K562 (cell line): ENCODE measurements at regions not wholly inside any gene's neighbourhood (a gene's known extent, or its start where the extent isn't known, plus 50 kb on each side); places are given as distances from the start of the nearest gene placed in this dataset.
A peak's percentile ranks its signal among the peaks of the same experiment; 100 is the strongest.

Experiments
- ATAC-seq: fragments of 200-7000 bp; cut with Tn5 transposase; 3 replicates; pipeline ENCODE4 v1.9.1; 2020; ENCODE audit warnings: moderate library complexity
- BruUV-seq: library from RNA; stranded (reverse); fragments of 400-500 nt; replicated peaks from 2 replicates; lab custom pipeline; 2021; lab: Mats Ljungman, UMichigan
- CTCF ChIA-PET: fragments of 300-600 bp; formaldehyde crosslinking; extraction: SDS; loops from one replicate; lab custom pipeline; 2021; ENCODE audit warnings: low intra/inter-chr PET ratio; lab: Yijun Ruan, JAX
- POLR2A ChIA-PET: fragments of 300-600, 350-650 bp; sonication (Branson Sonifier 250); formaldehyde crosslinking; extraction: SDS; loops from one replicate; lab custom pipeline; 2021; ENCODE audit warnings: antibody characterized with exemption, inconsistent platforms; lab: Yijun Ruan, JAX
- DNase-seq, 4 experiments: peaks; one replicate each; pipeline versions ENCODE4 v3.0.0 to v3.0.0-alpha.2; 2011 to 2018; ENCODE audit warnings: low spot score in 3 of 4, mixed read lengths in 3 of 4; ENCODE audit errors: extremely low read depth in 1 of 4
- FAIRE-seq: peaks from 2 replicates; lab custom pipeline; 2011; peaks lifted over from hg19 to GRCh38; lab: Jason Lieb, UNC
- H2AFZ ChIP-seq: 2 replicates; pipeline ENCODE4 v1.6.0; 2011; ENCODE audit warnings: low read depth, low read length, control low read depth, inconsistent platforms
- H3K27ac ChIP-seq: fragments of 200-600 bp; 3 replicates; pipeline ENCODE4 v1.8.0; 2011; ENCODE audit warnings: low read depth, mild to moderate bottlenecking, control low read depth, inconsistent platforms, low read length, moderate library complexity, mixed read lengths; ENCODE audit errors: extremely low read depth
- H3K27me3 ChIP-seq, 2 experiments: fragments of 300-600 bp in 1 of 2; 2 replicates in 1 of 2; 3 replicates in 1 of 2; pipeline versions ENCODE4 v1.6.0 to v1.8.0; 2011; ENCODE audit warnings: inconsistent platforms in 2 of 2, low read length in 2 of 2, mild to moderate bottlenecking in 1 of 2, mixed read lengths in 1 of 2, moderate library complexity in 1 of 2; ENCODE audit not compliant: control insufficient read depth in 2 of 2, insufficient read depth in 2 of 2
- H3K36me3 ChIP-seq: fragments of 300-600 bp; 3 replicates; pipeline ENCODE4 v1.8.0; 2011; ENCODE audit warnings: mild to moderate bottlenecking, low read length, inconsistent platforms; ENCODE audit not compliant: control insufficient read depth, insufficient read depth
- H3K4me1 ChIP-seq, 2 experiments: fragments of 200-600 bp in 1 of 2; replicated peaks in 1 of 2; 2 replicates in 1 of 2; 3 replicates in 1 of 2; pipeline versions ENCODE4 v1.5.1 to v1.8.0; 2011; ENCODE audit warnings: inconsistent platforms in 2 of 2, low read length in 2 of 2, mild to moderate bottlenecking in 1 of 2, mixed read lengths in 1 of 2, moderate library complexity in 1 of 2; ENCODE audit not compliant: control insufficient read depth in 2 of 2, insufficient read depth in 2 of 2
- H3K4me2 ChIP-seq: 2 replicates; pipeline ENCODE4 v1.6.1; 2011; ENCODE audit warnings: low read length, control low read depth, inconsistent platforms, mixed read lengths; ENCODE audit not compliant: insufficient read depth
- H3K4me3 ChIP-seq: fragments of 200-600 bp; sonication (generic), shearing (Covaris generic); 2 replicates; pipeline ENCODE4 v1.5.1; 2016; ENCODE audit warnings: control low read depth, inconsistent platforms
- H3K79me2 ChIP-seq: fragments of 200-600 bp; 3 replicates; pipeline ENCODE4 v1.8.0; 2011; ENCODE audit warnings: low read length, inconsistent platforms; ENCODE audit not compliant: control insufficient read depth, insufficient read depth
- H3K9ac ChIP-seq, 2 experiments: 2 replicates each; pipeline versions ENCODE4 v1.6.0 to v1.6.1; 2011; ENCODE audit warnings: low read depth in 2 of 2, low read length in 2 of 2, control low read depth in 1 of 2, inconsistent platforms in 1 of 2, mild to moderate bottlenecking in 1 of 2, mixed read lengths in 1 of 2; ENCODE audit not compliant: insufficient read depth in 1 of 2
- H3K9me1 ChIP-seq: one replicate; pipeline ENCODE4 v1.6.0; 2011; ENCODE audit warnings: inconsistent platforms, mild to moderate bottlenecking, low read length, moderate library complexity; ENCODE audit not compliant: control insufficient read depth, insufficient read depth
- H3K9me3 ChIP-seq: replicated peaks from 2 replicates; pipeline ENCODE4 v1.5.1; 2011; ENCODE audit warnings: low read depth, low read length, inconsistent platforms; ENCODE audit not compliant: control insufficient read depth, insufficient read depth
- H4K20me1 ChIP-seq: replicated peaks from 2 replicates; pipeline ENCODE4 v1.6.1; 2011; ENCODE audit warnings: low read length, inconsistent platforms, mixed read lengths; ENCODE audit not compliant: control insufficient read depth, insufficient read depth
- ATF7 ChIP-seq: fragments of 450-650 bp; IDR thresholded peaks from 2 replicates; pipeline ENCODE4 v1.7.1; 2014; ENCODE audit warnings: mild to moderate bottlenecking, moderate library complexity
- CHD4 ChIP-seq: fragments of 200-600 bp; sonication (generic); IDR thresholded peaks from 3 replicates; pipeline ENCODE4 v1.6.1; 2012; ENCODE audit warnings: low read depth, mild to moderate bottlenecking, mixed read lengths, low read length, inconsistent platforms; ENCODE audit not compliant: insufficient read depth, insufficient replicate concordance, poor library complexity, severe bottlenecking
- FIP1L1 ChIP-seq: fragments of 200-400 bp; formaldehyde crosslinking; IDR thresholded peaks from 2 replicates; pipeline ENCODE4 v1.6.1; 2018; ENCODE audit warnings: mild to moderate bottlenecking, low read depth, low read length; ENCODE audit not compliant: poor library complexity, severe bottlenecking
- GATA2 ChIP-seq: sonication (generic); formaldehyde crosslinking; IDR thresholded peaks from 2 replicates; pipeline ENCODE4 v1.4.0; 2020; ENCODE audit warnings: mild to moderate bottlenecking, missing genetic modification reagents
- PRPF4 ChIP-seq: fragments of 200-400 bp; formaldehyde crosslinking; IDR thresholded peaks from one replicate; pipeline ENCODE4 v1.6.1; 2017; ENCODE audit warnings: low read length, low read depth, mild to moderate bottlenecking; ENCODE audit not compliant: insufficient read depth, poor library complexity, severe bottlenecking
- ZBTB33 ChIP-seq: sonication (generic); formaldehyde crosslinking; IDR thresholded peaks from 2 replicates; pipeline ENCODE4 v1.8.1; 2023; ENCODE audit warnings: mild to moderate bottlenecking, missing genetic modification reagents
- ZNF512 ChIP-seq: IDR thresholded peaks from 2 replicates; pipeline ENCODE4 v1.6.1; 2016; ENCODE audit warnings: missing genetic modification characterization, missing compliant biosample characterization
- ZNF778 ChIP-seq: fragments of 450-650 bp; formaldehyde crosslinking; IDR thresholded peaks from 2 replicates; pipeline ENCODE4 v1.4.0; 2020; ENCODE audit warnings: mild to moderate bottlenecking, moderate library complexity
- WGBS: fragments of 100-300 bp; shearing (Covaris generic); methylation state at CpG from one replicate; pipeline ENCODE4 v1.1.6; 2016; ENCODE audit warnings: low coverage, mixed read lengths; ENCODE audit not compliant: insufficient coverage; ENCODE audit errors: missing lambda C conversion rate; 5-methylcytosine and 5-hydroxymethylcytosine counted together
- in situ Hi-C: fragments of 300-500 bp; cut with MboI; formaldehyde crosslinking; loops from 4 replicates; pipeline ENCODE4 v1.15.0; 2018; ENCODE audit warnings: inconsistent platforms, mixed read lengths
- intact Hi-C: fragments of 100-400 bp; cut with micrococcal nuclease; formaldehyde crosslinking; loops from 2 replicates; pipeline ENCODE4 v1.14.2; 2022

GRCh38 chr9:101792475-101792874, 54.0 kb upstream of the GRIN3A start:
- ATAC-seq: no peak; the same call in 2 of the 3 replicates
- Histone ChIP-seq H2AFZ (0 out of 2 replicates have a peak overlapping the region, but pooled peaks have one; percentile 9), H3K9me3 (no peaks in the 10 kb centered on the region), H3K4me3 (no peak overlapping the region), H3K9ac (no peak overlapping the region), H3K4me2 (no peak overlapping the region), H3K27ac (no peak overlapping the region), H3K9me1 (no peaks in the 10 kb centered on the region), H3K4me1 (no peaks in the 10 kb centered on the region), H3K79me2 (no peaks in the 10 kb centered on the region), H3K27me3 (no peaks in the 10 kb centered on the region), H3K36me3 (no peaks in the 10 kb centered on the region), H4K20me1 (no peaks in the 10 kb centered on the region)
- no peak for DNase-seq
- BruUV-seq: no TSS peak
- ChIA-PET CTCF (no interaction called here), POLR2A (no interaction called here)
- WGBS: 17% methylated on average over 3 of the region's 3 CpGs
- TF ChIP-seq CHD4 (no peak), ZNF778 (CRISPR knock-in tag) (no peak), PRPF4 (no peak), FIP1L1 (no peak), ATF7 (no peak), GATA2 (CRISPR knock-in tag) (no peak), ZBTB33 (CRISPR knock-in tag) (no peak), ZNF512 (tag) (no peak)
- in situ Hi-C loops (no loop called here), intact Hi-C loops (loop anchor here (2.0 to 5.0 kb wide), 2 partner anchors 48 to 180 kb away; no protein-coding TSS in a partner anchor)
- no peak for FAIRE-seq
